K562 (cell line): ENCODE measurements at regions not wholly inside any gene's neighbourhood (a gene's known extent, or its start where the extent isn't known, plus 50 kb on each side); places are given as distances from the start of the nearest gene placed in this dataset.

ENCODE experiments used
- ARID2 ChIP-seq: fragments of 450-650 bp; IDR thresholded peaks from 2 replicates; pipeline ENCODE4 v1.6.1; 2017; ENCODE audit warnings: antibody characterized with exemption, mild to moderate bottlenecking
- ASH1L ChIP-seq: fragments of 450-650 bp; IDR thresholded peaks from 2 replicates; pipeline ENCODE4 v1.6.1; 2018; ENCODE audit warnings: borderline replicate concordance, mild to moderate bottlenecking, low read depth; ENCODE audit not compliant: partially characterized antibody
- BDP1 ChIP-seq: IDR thresholded peaks from 3 replicates; pipeline ENCODE4 v1.6.1; 2011; ENCODE audit not compliant: insufficient read length, insufficient read depth
- GTF2E2 ChIP-seq: fragments of 200-800 bp; sonication (Bioruptor generic); IDR thresholded peaks from 2 replicates; pipeline ENCODE4 v1.6.1; 2016; ENCODE audit warnings: missing genetic modification characterization, missing compliant biosample characterization
- NFE2 ChIP-seq: IDR thresholded peaks from 2 replicates; pipeline ENCODE4 v1.6.1; 2014; ENCODE audit warnings: antibody characterized with exemption, low read depth
- RBM17 ChIP-seq: fragments of 200-400 bp; formaldehyde crosslinking; IDR thresholded peaks from 2 replicates; pipeline ENCODE4 v1.6.1; 2017; ENCODE audit warnings: low read depth, mild to moderate bottlenecking, low read length, borderline replicate concordance
- SREBF1 ChIP-seq: fragments of 150-350 bp; IDR thresholded peaks from 2 replicates; pipeline ENCODE4 v1.6.1; 2014; ENCODE audit warnings: antibody characterized with exemption, low read depth, low read length, borderline replicate concordance
- ZNF174 ChIP-seq: fragments of 250-450 bp; sonication (Bioruptor Pico); IDR thresholded peaks from 2 replicates; pipeline ENCODE4 v1.4.0; 2020; ENCODE audit warnings: mild to moderate bottlenecking
- TF ChIP-seq, protein P1 (sequence below): fragments of 200-600 bp; sonication (generic); IDR thresholded peaks from one replicate; pipeline ENCODE4 v1.6.1; 2012; ENCODE audit warnings: mild to moderate bottlenecking, low read depth, low read length, inconsistent platforms
- TF ChIP-seq, protein P2 (sequence below), 2 experiments: IDR thresholded peaks in 1 of 2; conservative IDR thresholded peaks in 1 of 2; 2 replicates each; pipeline ENCODE4 v1.6.1; 2016; ENCODE audit warnings: low read depth in 2 of 2, mild to moderate bottlenecking in 1 of 2, missing compliant biosample characterization in 1 of 2, missing genetic modification characterization in 1 of 2, moderate library complexity in 1 of 2

DNA sequence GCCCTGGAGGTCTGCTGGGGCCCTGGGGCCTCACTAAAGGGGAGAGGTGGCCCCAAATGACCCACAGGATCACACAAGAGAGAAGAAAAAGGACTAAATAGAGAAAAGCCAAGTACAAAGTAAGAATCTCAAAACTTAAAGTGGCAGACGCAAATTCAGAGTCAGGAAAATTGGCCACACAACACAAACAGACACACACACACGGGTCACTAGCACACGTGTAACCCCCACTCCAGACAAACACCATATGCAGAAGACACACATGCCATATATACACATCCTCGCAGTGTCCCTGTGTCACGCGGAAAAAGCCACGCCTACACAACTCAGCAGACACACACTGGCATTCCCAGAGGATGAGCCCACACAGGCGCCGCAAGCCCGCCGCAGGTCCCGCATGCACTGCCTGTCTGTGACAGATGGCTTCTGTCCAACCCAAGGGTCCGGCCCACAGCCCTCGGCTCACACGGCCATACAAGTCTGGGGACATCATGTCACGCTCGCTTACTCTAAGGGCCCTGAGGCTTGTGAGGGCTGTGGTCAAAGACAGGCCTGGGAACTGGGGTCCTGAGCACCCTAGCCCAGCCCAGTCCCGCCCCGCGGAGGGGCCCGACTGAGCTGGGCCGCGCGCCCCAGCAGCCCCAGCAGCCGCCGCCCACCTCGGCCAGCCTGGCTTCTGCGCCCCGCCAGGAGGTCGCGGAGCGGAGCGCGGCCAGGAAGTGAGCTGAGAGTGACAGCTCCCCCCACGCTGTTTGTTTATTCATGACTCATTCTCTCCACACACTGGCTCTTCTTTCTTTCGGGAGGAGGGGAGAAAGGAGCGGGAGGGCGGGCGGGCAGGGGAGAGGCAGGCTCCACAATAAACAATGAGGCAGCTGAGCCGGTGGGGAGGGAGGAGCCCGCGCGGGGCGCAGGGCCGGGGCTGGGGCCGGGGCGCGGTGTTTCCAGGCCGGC lies 95.5 kb upstream of the ZMIZ1 start (continued):
- TF ChIP-seq, protein P1, sequence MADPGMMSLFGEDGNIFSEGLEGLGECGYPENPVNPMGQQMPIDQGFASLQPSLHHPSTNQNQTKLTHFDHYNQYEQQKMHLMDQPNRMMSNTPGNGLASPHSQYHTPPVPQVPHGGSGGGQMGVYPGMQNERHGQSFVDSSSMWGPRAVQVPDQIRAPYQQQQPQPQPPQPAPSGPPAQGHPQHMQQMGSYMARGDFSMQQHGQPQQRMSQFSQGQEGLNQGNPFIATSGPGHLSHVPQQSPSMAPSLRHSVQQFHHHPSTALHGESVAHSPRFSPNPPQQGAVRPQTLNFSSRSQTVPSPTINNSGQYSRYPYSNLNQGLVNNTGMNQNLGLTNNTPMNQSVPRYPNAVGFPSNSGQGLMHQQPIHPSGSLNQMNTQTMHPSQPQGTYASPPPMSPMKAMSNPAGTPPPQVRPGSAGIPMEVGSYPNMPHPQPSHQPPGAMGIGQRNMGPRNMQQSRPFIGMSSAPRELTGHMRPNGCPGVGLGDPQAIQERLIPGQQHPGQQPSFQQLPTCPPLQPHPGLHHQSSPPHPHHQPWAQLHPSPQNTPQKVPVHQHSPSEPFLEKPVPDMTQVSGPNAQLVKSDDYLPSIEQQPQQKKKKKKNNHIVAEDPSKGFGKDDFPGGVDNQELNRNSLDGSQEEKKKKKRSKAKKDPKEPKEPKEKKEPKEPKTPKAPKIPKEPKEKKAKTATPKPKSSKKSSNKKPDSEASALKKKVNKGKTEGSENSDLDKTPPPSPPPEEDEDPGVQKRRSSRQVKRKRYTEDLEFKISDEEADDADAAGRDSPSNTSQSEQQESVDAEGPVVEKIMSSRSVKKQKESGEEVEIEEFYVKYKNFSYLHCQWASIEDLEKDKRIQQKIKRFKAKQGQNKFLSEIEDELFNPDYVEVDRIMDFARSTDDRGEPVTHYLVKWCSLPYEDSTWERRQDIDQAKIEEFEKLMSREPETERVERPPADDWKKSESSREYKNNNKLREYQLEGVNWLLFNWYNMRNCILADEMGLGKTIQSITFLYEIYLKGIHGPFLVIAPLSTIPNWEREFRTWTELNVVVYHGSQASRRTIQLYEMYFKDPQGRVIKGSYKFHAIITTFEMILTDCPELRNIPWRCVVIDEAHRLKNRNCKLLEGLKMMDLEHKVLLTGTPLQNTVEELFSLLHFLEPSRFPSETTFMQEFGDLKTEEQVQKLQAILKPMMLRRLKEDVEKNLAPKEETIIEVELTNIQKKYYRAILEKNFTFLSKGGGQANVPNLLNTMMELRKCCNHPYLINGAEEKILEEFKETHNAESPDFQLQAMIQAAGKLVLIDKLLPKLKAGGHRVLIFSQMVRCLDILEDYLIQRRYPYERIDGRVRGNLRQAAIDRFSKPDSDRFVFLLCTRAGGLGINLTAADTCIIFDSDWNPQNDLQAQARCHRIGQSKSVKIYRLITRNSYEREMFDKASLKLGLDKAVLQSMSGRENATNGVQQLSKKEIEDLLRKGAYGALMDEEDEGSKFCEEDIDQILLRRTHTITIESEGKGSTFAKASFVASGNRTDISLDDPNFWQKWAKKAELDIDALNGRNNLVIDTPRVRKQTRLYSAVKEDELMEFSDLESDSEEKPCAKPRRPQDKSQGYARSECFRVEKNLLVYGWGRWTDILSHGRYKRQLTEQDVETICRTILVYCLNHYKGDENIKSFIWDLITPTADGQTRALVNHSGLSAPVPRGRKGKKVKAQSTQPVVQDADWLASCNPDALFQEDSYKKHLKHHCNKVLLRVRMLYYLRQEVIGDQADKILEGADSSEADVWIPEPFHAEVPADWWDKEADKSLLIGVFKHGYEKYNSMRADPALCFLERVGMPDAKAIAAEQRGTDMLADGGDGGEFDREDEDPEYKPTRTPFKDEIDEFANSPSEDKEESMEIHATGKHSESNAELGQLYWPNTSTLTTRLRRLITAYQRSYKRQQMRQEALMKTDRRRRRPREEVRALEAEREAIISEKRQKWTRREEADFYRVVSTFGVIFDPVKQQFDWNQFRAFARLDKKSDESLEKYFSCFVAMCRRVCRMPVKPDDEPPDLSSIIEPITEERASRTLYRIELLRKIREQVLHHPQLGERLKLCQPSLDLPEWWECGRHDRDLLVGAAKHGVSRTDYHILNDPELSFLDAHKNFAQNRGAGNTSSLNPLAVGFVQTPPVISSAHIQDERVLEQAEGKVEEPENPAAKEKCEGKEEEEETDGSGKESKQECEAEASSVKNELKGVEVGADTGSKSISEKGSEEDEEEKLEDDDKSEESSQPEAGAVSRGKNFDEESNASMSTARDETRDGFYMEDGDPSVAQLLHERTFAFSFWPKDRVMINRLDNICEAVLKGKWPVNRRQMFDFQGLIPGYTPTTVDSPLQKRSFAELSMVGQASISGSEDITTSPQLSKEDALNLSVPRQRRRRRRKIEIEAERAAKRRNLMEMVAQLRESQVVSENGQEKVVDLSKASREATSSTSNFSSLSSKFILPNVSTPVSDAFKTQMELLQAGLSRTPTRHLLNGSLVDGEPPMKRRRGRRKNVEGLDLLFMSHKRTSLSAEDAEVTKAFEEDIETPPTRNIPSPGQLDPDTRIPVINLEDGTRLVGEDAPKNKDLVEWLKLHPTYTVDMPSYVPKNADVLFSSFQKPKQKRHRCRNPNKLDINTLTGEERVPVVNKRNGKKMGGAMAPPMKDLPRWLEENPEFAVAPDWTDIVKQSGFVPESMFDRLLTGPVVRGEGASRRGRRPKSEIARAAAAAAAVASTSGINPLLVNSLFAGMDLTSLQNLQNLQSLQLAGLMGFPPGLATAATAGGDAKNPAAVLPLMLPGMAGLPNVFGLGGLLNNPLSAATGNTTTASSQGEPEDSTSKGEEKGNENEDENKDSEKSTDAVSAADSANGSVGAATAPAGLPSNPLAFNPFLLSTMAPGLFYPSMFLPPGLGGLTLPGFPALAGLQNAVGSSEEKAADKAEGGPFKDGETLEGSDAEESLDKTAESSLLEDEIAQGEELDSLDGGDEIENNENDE: no peak
- TF ChIP-seq ASH1L: no peak
- no peak for TF ChIP-seq RBM17
- TF ChIP-seq GTF2E2 (tag): peak; percentile 76
- no peak for TF ChIP-seq ARID2
- TF ChIP-seq SREBF1: no peak; the same call in 1 of the 2 replicates
- TF ChIP-seq, protein P2, sequence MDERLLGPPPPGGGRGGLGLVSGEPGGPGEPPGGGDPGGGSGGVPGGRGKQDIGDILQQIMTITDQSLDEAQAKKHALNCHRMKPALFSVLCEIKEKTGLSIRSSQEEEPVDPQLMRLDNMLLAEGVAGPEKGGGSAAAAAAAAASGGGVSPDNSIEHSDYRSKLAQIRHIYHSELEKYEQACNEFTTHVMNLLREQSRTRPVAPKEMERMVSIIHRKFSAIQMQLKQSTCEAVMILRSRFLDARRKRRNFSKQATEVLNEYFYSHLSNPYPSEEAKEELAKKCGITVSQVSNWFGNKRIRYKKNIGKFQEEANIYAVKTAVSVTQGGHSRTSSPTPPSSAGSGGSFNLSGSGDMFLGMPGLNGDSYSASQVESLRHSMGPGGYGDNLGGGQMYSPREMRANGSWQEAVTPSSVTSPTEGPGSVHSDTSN (CRISPR knock-in tag; IDR thresholded peaks at IDR 0.05; ENCODE audit: low read depth): peak; percentile 89
- TF ChIP-seq, protein P2 (tag; conservative IDR thresholded peaks at IDR 0.05; ENCODE audit: low read depth): no peak; the same call in 1 of the 2 replicates
- peak; percentile 77 for TF ChIP-seq NFE2
- no peak for TF ChIP-seq BDP1
- TF ChIP-seq ZNF174 (CRISPR knock-in tag): no peak
